ENCODE measurements at regions not wholly inside any gene's neighbourhood (a gene's known extent, or its start where the extent isn't known, plus 50 kb on each side); places are given as distances from the start of the nearest gene placed in this dataset.
A peak's percentile ranks its signal among the peaks of the same experiment; 100 is the strongest.

GRCh38 chr12:67826148-67826547 lies 163.1 kb upstream of the IFNG-AS1 start:
- ChIA-PET POLR2A (no interaction called here), CTCF (no interaction called here)
- Histone ChIP-seq H3K4me1 (ENCODE audit: control insufficient read depth, extremely low read depth, insufficient read depth, low read length) (no peaks in the 10 kb centered on the region), H2AFZ (ENCODE audit: low read depth, low read length) (no peak overlapping the region), H3K9me1 (replicated peaks; ENCODE audit: control insufficient read depth, extremely low read depth, insufficient read depth, low read length) (no peaks in the 10 kb centered on the region), H3K9ac (replicated peaks; ENCODE audit: extremely low read depth, insufficient read depth, low read length) (no peak overlapping the region), H3K36me3 (ENCODE audit: control insufficient read depth in 2 of 2, extremely low read depth in 1 of 2, insufficient read depth in 2 of 2, low read length in 2 of 2) (no peaks in the 10 kb centered on the region), H3K4me2 (ENCODE audit: insufficient read depth, low read length) (no peak overlapping the region), H3K79me2 (ENCODE audit: control insufficient read depth, insufficient read depth, low read length) (no peaks in the 10 kb centered on the region), H3K27me3 (ENCODE audit: control insufficient read depth in 2 of 2, insufficient read depth in 2 of 2, low read length in 2 of 2) (no peaks in the 10 kb centered on the region), H3K27ac (ENCODE audit: insufficient read depth, low read depth, low read length) (no peak overlapping the region), H3K9me3 (replicated peaks; ENCODE audit: control insufficient read depth, insufficient read depth, low read length) (no peaks in the 10 kb centered on the region), H4K20me1 (replicated peaks; ENCODE audit: control insufficient read depth, extremely low read depth, insufficient read depth, low read length) (no peaks in the 10 kb centered on the region), H3K4me3 (replicated peaks in 1 of 3; ENCODE audit: insufficient read depth in 1 of 3, low read depth in 1 of 3, low read length in 3 of 3) (no peak overlapping the region)
- intact Hi-C loops (cut with micrococcal nuclease) (no loop called here), dilution Hi-C loops (cut with MboI; ENCODE audit: extremely low pct_ligation_motif_present, low sequenced_read_pairs) (no loop called here)
- no peak for TF ChIP-seq FOS (IDR thresholded peaks at IDR 0.05; ENCODE audit: borderline replicate concordance, insufficient read depth, low read length)
- TF ChIP-seq JUN (IDR thresholded peaks at IDR 0.05; ENCODE audit: borderline replicate concordance, insufficient read depth, insufficient read length, low read depth), result no peak
- no peak for TF ChIP-seq MYC (IDR thresholded peaks at IDR 0.05; ENCODE audit: low read depth, low read length)
- TF ChIP-seq GATA2 (IDR thresholded peaks at IDR 0.05; ENCODE audit: insufficient read depth, insufficient read length, low read depth, low read length), result no peak
- no peak for DNase-seq (ENCODE audit: low read depth, low spot score)
- FAIRE-seq, result no peak
- BruUV-seq (replicated peaks), result no TSS peak

DNA sequence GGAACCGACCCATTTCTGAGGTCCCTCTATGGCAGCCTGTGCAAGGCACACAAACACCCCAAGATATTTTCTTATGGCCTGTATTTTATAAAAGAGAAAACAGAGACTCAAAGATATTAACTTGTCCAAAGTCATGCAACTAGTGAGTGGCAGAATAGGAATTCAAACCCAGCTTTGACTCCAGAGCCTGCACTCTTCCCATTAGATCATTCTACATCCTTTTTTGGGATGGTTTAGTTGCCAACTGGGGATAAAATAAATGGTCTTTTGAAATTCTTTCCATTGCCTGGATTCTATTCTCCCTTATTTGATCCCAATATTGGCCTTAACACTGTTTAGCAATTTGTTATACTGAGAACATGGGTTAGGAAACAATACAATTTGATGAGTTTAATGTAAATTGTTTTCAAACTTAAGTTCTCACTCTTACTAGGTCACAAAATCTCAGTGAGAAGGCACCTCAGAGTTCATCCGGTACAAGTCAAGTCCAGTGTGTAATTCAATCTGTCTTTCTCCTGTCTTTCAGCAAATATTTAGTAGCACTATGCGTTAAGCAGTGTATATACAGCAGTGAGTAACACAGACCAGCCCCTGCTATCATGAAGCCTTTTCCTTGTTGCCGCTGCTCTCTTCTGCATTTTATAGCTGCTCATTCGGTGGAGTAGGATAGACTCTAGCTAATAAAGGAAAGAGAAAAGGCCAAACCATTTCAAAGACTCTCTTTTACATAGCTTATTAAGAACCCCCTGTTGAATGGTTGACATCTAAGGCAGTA lies 162.1 kb upstream of the IFNG-AS1 start:
- CTCF ChIA-PET, result interaction anchor here (0.9 to 1.9 kb wide), 3 partner anchors 9 to 116 kb away, joined by 3 to 5 read pairs (median 4); no protein-coding TSS in a partner anchor
- intact Hi-C loops (cut with micrococcal nuclease), result no loop called here

More for the DNA sequence above, 162.1 kb upstream of the IFNG-AS1 start:
- Histone ChIP-seq H2AFZ (ENCODE audit: low read depth, low read length) (peak overlapping the region; percentile 90), H3K9ac (replicated peaks; ENCODE audit: extremely low read depth, insufficient read depth, low read length) (peak overlapping the region; percentile 47), H3K36me3 (ENCODE audit: control insufficient read depth in 2 of 2, extremely low read depth in 1 of 2, insufficient read depth in 2 of 2, low read length in 2 of 2) (no peaks in the 10 kb centered on the region), H3K9me1 (replicated peaks; ENCODE audit: control insufficient read depth, extremely low read depth, insufficient read depth, low read length) (no peaks in the 10 kb centered on the region), H4K20me1 (replicated peaks; ENCODE audit: control insufficient read depth, extremely low read depth, insufficient read depth, low read length) (no peaks in the 10 kb centered on the region), H3K79me2 (ENCODE audit: control insufficient read depth, insufficient read depth, low read length) (no peaks in the 10 kb centered on the region), H3K4me1 (ENCODE audit: control insufficient read depth, extremely low read depth, insufficient read depth, low read length) (no peaks in the 10 kb centered on the region), H3K27ac (ENCODE audit: insufficient read depth, low read depth, low read length) (no peak overlapping the region), H3K4me2 (ENCODE audit: insufficient read depth, low read length) (peak overlapping the region; percentile 62), H3K4me3 (replicated peaks in 1 of 3; ENCODE audit: insufficient read depth in 1 of 3, low read depth in 1 of 3, low read length in 3 of 3) (peak overlapping the region in 2 of 3 experiments; percentile 16 to 24), H3K9me3 (replicated peaks; ENCODE audit: control insufficient read depth, insufficient read depth, low read length) (no peaks in the 10 kb centered on the region), H3K27me3 (ENCODE audit: control insufficient read depth in 2 of 2, insufficient read depth in 2 of 2, low read length in 2 of 2) (no peaks in the 10 kb centered on the region)
- TF ChIP-seq, protein P1, sequence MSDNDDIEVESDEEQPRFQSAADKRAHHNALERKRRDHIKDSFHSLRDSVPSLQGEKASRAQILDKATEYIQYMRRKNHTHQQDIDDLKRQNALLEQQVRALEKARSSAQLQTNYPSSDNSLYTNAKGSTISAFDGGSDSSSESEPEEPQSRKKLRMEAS (IDR thresholded peaks at IDR 0.05; ENCODE audit: insufficient read depth, insufficient read length), result no peak
- TF ChIP-seq POLR2AphosphoS5 (IDR thresholded peaks at IDR 0.05; ENCODE audit: insufficient read depth, low read depth, low read length), result no peak
- TF ChIP-seq POLR2A (IDR thresholded peaks at IDR 0.05; ENCODE audit: low read depth, low read length), result no peak
- TF ChIP-seq FOS (IDR thresholded peaks at IDR 0.05; ENCODE audit: borderline replicate concordance, insufficient read depth, low read length), result no peak
- no peak for TF ChIP-seq GATA2 (IDR thresholded peaks at IDR 0.05; ENCODE audit: insufficient read depth, insufficient read length, low read depth, low read length)
- TF ChIP-seq CTCF (IDR thresholded peaks at IDR 0.05; ENCODE audit: extremely low read depth in 1 of 2, insufficient read depth in 1 of 2, low read depth in 1 of 2, low read length in 2 of 2), result no peak
- no peak for TF ChIP-seq EZH2 (IDR thresholded peaks at IDR 0.05; ENCODE audit: borderline replicate concordance, low read depth, low read length, severe bottlenecking)
- no peak for TF ChIP-seq JUN (IDR thresholded peaks at IDR 0.05; ENCODE audit: borderline replicate concordance, insufficient read depth, insufficient read length, low read depth)
- TF ChIP-seq MYC (IDR thresholded peaks at IDR 0.05; ENCODE audit: low read depth, low read length), result no peak
- POLR2A ChIA-PET, result no interaction called here
- FAIRE-seq (no peak), DNase-seq (ENCODE audit: low read depth, low spot score) (no peak)
- no TSS peak for BruUV-seq (replicated peaks)
- dilution Hi-C loops (cut with MboI; ENCODE audit: extremely low pct_ligation_motif_present, low sequenced_read_pairs), result no loop called here
